SIG-M5 (cell line): ENCODE measurements at regions not wholly inside any gene's neighbourhood (a gene's known extent, or its start where the extent isn't known, plus 50 kb on each side); places are given as distances from the start of the nearest gene placed in this dataset.

Experiments
- DNase-seq: peaks from one replicate; lab custom pipeline; 2025; lab: John Stamatoyannopoulos, UW

- DNase-seq: no peak
Measured at GRCh38 chr18:52287151-52287550, 52.8 kb upstream of the DCC start.

GRCh38 chr18:52288403-52289004 lies 51.5 kb upstream of the DCC start:
- no peak for DNase-seq

GRCh38 chr18:52289392-52289791 lies 50.6 kb upstream of the DCC start:
- no peak for DNase-seq
